Hematopoietic multipotent progenitor cell treated with erythropoietin and hydrocortisone succinate and interleukin-3 and kit ligand, for 6 days (in vitro differentiated cells): ENCODE measurements at regions not wholly inside any gene's neighbourhood (a gene's known extent, or its start where the extent isn't known, plus 50 kb on each side); places are given as distances from the start of the nearest gene placed in this dataset.
"Not testable (repeated sequence)": the region's sequence is repeated elsewhere in the genome, so short reads cannot be mapped to it uniquely, and the experiment has no call there.

Source experiments
- DNase-seq: peaks from one replicate; pipeline ENCODE4 v3.0.0-alpha.2; 2015

DNA sequence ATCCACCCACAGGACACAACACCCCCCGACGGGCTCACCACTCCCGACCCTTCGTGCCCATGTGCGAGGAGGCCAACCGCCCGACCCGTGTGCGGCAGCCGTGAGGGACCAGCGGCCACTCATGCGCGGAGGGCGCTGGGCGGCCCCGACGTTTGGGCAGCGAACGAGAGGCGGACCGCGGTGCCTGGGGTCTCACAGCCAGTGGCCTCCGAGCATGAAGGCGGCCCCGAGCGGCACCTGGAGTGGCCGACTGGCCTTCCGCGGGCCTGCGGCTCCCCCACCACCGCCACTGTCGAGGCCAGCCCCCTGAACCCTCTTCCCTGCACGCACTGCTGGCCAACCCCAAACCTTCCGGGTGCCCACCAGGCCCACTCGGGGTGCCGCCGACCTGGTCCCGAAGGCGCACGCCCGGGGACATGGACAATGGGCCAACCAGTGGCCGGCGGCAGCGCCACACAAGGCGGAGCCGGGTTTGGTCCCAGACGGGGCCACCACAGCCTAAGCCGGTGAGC is 4274.9 kb upstream of the OR11H1 start:
- no peak for DNase-seq

GRCh38 chr22:11270981-11271380 is 4257.0 kb upstream of the OR11H1 start:
- not testable (repeated sequence) for DNase-seq

DNA sequence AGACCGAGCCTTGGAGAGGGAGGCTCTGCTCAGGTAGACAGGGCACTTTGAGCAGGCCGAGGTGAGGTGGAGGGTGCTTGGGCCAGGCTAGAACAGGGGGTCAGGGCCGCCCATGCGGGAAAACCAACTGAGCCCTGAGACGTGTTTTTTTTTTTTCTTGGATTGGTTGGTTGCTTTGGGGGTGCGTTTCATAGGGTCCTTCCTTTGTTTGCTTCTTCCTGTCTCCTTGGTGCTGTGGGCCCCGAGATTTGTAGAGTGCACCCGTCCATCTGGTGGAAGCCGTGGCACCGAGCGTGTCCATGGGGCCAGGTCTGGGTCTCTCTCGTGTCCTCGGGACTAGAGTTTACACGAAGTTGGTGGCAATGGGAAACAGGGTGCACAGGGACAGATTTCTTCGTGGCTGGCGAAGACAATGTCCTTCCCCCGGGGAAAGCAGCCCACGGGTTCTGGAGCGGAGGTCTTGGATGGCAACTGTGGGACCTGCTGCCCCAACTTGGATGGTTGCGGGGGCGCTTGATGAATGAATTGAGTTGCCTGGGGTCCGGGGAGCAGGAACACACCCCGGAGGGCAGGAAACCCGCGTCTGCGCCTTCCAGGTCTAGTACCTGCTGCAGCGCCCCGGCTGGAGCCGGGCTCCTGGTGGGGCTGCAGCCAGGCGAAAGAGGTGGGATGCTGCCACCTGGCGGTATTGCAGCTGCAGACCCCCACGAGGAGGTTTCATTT is 4242.7 kb upstream of the OR11H1 start:
- DNase-seq = peak; percentile 3

- not testable (repeated sequence) for DNase-seq
These were observed 4242.2 kb upstream of the OR11H1 start for GRCh38 chr22:11285839-11286205.

DNA sequence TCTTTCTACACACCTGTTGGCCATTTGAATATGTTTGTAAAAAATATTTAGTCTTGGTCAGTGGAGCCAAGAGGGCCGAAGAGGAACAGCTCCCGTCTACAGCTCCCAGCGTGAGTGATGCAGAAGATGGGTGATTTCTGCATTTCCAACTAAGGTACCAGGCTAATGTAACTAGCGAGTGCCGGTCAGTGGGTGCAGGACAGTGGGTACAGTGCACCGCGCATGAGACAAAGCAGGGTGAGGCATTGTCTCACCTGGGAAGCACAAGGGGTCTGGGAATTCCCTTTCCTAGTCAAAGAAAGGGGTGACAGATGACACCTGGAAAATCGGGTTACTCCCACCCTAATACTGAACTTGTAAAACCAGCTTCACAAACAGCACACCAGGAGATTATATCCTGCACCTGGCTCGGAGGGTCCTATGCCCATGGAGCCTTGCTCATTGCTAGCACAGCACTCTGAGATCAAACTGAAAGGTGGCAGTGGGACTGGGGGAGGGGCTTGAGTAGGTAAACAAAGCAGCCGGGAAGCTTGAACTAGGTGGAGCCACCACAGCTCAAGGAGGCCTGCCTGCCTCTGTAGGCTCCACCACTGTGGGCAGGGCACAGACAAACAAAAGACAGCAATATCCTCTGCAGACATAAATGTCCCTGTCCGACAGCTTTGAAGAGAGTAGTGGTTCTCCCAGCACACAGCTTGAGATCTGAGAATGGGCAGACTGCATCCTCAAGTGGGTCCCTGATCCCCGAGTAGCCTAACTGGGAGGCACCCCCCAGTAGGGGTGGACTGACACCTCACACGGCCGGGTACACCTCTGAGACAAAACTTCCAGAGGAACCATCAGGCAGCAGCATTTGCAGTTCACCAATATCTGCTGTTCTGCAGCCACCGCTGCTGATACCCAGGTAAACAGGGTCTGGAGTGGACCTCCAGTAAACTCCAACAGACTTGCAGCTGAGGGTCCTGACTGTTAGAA is 4239.5 kb upstream of the OR11H1 start:
- DNase-seq = not testable (repeated sequence)

DNA sequence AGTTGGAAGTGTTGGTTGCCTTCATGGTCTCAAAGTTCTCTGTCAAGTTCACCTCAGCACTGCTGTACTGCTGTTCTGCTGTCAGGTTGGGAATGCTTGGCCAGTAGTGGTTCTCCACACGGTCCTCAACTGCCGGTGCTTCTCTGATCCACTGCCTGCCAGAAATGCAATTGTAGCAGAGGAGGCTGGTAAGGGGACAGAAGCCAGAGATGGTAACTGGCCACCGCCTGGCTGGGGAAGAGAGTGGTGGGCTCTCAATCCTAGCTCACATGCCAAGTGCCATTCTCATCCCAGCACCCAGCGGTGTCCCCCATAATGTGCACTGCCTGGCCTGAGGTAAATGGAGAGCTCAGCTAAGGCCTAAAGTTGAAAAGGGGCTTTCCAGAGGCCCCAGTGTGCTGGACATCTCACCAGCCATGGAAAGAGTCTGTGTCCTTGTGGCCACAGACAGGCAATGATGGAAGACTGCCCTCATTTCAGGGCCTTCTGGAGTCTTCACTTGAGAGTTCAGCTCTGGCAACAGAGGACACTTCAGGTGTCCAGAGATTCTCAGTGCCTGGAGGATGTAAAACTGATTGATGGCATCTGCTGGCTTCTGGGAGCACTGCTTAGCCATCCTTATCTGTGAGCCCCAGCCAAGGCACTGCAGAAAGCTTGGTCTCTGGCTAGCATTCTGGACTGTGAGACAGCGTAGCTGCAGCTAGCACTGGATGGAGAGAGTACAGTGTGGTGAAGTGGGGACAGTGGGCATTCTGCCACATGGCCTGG is 4229.7 kb upstream of the OR11H1 start:
- not testable (repeated sequence) for DNase-seq

- DNase-seq = not testable (repeated sequence)
These were observed 4225.6 kb upstream of the OR11H1 start for GRCh38 chr22:11302427-11302826.

DNA sequence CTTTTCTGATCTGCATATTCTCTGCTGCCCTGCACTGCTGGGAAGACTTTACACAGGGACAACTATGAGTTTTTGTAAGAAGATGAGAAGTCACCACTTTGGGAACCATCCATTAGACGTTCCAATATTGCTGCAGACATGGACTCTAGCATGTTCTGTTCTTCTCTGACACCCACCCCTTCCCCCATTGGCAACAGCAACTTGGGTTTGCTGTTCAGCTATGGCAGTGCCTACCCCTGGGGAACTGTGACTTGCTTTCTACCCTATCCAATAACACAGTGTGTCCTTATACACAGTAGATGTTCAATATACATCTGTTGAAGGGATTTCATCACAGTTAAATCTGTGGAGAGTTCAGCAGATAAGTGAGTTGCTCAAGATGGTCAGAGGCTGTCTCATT is 4225.1 kb upstream of the OR11H1 start:
- DNase-seq = not testable (repeated sequence)

- DNase-seq = not testable (repeated sequence)
These were observed 4222.8 kb upstream of the OR11H1 start for GRCh38 chr22:11305179-11305578.

- not testable (repeated sequence) for DNase-seq
These were observed 4221.0 kb upstream of the OR11H1 start for GRCh38 chr22:11306933-11307518.

- no peak for DNase-seq
These were observed 4220.0 kb upstream of the OR11H1 start for GRCh38 chr22:11307998-11308397.

- not testable (repeated sequence) for DNase-seq
These were observed 4218.2 kb upstream of the OR11H1 start for GRCh38 chr22:11309777-11310176.

DNA sequence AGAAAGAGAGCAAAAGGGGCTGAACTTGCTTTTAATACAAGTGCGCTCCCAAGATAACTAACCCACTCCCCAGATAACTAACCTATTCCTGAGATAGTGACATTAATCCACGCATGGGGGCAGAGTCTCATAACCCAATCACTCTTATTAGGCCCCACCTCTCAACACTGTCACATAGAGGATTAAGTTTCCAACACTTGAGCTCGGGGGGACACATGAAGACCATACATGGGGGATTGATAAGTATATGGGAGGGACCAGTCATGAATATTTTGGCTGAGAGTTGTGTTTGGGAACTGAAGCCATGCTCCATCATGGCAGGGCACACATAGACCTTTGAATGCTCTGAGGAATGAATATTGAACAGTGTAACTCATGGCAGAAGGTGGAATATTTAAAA is 4217.3 kb upstream of the OR11H1 start:
- DNase-seq = not testable (repeated sequence)

DNA sequence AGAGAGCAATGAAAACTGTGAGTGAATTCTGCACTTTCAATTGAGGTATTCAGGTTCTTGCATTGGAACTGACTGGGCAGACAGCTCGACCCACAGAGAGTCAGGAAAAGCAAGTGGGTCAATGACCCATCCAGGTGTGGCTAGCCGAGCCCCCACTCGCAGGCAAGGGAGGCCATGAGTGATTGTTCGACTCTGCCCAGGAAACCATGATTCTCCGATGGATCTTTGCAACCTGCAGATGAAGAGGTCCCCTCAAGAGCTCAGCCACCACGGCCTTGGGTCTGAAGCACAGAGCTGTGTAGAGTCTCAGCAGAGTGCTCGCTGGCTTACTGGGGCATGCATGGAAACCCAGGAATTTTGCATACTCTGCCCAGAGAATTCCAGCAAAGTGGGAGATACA is 4215.4 kb upstream of the OR11H1 start:
- DNase-seq = not testable (repeated sequence)

DNA sequence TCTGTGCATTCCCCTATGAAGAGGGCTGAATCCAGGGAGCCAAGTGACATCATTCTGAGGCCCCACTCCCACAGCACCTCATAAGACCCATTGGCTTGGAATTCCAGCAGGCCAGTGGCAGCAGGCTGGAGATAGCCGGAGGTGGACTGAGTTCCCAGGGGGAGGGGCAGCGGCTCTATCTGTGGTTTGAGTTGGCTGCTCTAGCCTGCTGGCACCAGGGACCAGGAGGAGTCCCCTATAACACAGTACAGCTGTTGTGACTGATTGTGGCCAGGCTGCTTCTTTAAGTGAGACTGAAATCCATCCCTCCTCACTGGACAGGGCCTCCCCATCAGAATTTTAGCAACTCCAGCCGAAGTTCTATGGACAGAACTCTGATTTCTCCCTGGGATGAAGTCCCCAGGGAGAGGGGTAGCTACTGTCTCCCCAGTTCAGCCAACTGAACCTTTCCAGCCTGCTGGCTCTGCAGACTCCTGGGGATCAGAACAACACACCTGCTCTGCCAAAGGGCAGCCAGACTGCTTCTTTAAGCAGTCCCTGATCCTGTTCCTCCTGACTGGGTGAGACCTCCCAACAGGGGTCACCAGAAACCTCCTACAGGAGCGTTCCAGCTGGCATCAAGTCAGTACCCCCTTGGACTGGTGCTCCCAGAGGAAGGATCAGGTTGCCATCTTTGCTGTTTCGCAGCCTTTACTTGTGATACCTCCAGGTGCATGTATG is 4214.8 kb upstream of the OR11H1 start:
- DNase-seq = not testable (repeated sequence)

DNA sequence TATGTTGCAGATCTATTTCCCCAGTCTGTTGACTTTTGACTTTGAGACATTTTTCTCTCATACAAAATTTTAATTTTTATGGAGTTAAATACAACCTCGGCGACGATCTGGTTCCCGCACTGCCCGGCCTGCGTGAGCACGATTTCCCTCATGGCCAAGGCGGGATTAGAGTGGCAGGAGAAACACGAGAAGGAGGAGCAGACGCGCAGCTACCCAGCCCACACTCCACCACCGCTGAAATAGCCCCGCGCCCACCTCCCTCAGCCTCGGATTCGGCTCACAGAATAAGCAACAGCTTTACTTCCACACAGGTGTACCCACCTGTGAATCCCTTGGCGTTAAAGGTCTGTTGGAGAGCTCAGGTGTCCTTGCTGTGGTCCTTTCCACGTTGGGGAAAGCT is 4209.4 kb upstream of the OR11H1 start:
- not testable (repeated sequence) for DNase-seq

DNA sequence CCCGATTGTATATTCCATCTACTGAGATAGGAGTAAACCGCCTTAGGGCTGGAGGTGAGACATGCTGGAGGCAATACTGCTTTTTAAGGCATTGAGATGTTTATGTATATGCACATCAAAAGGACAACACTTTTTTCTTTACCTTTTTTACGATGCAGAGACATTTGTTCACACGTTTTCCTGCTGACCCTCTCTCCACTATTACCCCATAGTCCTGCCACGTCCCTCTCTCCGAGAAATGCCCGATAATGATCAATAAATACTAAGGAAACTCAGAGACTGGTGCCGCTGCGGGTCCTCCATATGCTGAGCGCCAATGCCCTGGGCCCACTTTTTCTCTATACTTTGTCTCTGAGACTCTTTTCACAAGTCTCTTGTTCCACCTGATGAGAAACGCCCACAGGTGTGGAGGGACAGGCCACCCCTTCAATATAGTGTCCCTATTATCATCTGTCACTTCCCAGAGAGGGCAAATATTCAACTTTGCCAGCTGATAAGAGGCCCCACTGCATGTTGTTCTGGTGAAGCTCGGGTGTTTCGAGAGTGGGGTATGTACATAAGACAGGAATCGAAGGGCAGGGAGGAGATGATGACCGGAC is 4203.5 kb upstream of the OR11H1 start:
- DNase-seq = not testable (repeated sequence)

DNA sequence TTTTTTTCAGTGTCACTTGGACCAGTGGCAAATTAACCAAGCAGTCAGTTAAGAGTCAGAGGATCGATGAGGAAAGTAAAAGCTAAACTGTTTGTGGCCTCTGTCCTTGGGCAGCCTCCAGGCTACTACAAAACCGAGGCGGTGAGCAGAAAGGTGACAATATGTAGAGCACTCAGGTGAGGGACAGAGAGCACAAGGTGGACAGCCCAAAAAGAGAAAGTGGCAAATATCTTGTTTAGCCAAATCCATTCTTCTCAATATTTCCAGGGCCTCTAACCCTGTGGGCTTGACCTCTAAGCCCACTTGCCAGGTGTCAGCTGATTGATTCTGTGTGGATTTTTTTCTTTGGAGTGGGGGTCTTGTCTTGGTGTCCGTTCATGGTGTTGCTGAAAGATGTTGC is 4202.2 kb upstream of the OR11H1 start:
- DNase-seq = no peak

DNA sequence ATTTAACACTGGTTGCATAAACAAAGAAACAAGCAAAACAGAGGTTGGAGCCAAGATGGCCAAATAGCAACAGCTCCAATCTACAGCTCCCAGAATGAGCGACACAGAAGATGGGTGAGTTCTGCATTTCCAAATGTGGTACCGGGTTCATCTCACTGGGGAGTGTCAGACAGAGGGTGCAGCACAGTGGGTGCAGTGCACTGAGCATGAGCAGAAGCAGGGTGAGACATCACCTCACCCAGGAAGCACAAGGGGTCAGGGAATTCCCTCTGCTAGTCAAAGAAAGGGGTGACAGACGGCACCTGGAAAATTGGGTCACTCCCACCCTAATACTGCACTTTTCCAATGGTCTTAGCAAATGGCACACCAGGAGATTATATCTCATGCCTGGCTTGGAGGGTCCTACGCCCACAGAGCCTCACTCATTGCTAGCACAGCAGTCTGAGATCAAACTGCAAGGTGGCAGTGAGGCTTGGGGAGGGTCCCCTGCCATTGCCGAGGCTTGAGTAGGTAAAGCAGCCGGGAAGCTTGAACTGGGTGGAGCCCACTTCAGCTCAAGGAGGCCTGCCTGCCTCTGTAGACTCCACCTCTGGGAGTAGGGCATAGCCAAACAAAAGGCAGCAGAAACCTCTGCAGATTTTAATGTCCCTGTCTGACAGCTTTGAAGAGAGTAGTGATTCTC is 4186.5 kb upstream of the OR11H1 start:
- not testable (repeated sequence) for DNase-seq

- not testable (repeated sequence) for DNase-seq
These were observed 4176.8 kb upstream of the OR11H1 start for GRCh38 chr22:11351181-11351580.

DNA sequence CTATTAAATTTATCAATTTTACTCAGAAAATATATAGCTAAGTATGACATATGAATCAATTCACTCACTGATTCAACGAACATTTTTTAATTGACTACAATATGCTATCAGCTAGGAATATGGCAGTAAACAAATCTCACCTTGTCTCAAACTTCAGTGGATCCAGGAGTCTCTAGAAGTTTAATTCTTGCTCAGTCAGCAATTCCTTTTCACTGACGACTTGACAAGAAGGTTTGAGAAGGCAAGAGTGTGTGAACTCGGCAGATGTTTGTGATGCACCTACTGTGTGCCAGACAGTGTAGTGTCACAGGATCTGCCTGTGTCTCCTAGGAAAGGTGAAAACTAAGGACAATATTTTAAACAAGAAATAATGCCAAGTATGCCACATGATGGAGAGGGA is 4175.7 kb upstream of the OR11H1 start:
- not testable (repeated sequence) for DNase-seq
